ENCODE measurements at regions not wholly inside any gene's neighbourhood (a gene's known extent, or its start where the extent isn't known, plus 50 kb on each side); places are given as distances from the start of the nearest gene placed in this dataset.

- no peak overlapping the region for H3K9ac ChIP-seq (ENCODE audit: low read length)
- H3K4me3 ChIP-seq (ENCODE audit: insufficient read depth in 1 of 2, low read depth in 1 of 2, low read length in 2 of 2): no peak overlapping the region
- no peak for DNase-seq
- no peaks in the 10 kb centered on the region for H3K36me3 ChIP-seq (ENCODE audit: control insufficient read depth in 1 of 2, insufficient read depth in 2 of 2, low read depth in 1 of 2, low read length in 2 of 2)
- H3K4ac ChIP-seq (ENCODE audit: low read depth in 1 of 2, low read length in 2 of 2): no peak overlapping the region
- no peak overlapping the region for H3K27ac ChIP-seq (ENCODE audit: low read length, poor library complexity, severe bottlenecking)
- no peak overlapping the region for H3K23ac ChIP-seq (ENCODE audit: low read length in 2 of 2)
- no peaks in the 10 kb centered on the region for H3K9me3 ChIP-seq (ENCODE audit: control insufficient read depth, low read length)
- no peak overlapping the region for H4K91ac ChIP-seq (ENCODE audit: low read length)
- H2AK5ac ChIP-seq (ENCODE audit: low read length, severe bottlenecking): no peak overlapping the region
- H2BK120ac ChIP-seq (ENCODE audit: low read depth, low read length): no peak overlapping the region
- H3K18ac ChIP-seq (ENCODE audit: low read depth in 1 of 2, low read length in 2 of 2): no peak overlapping the region
- WGBS: 92% methylated on average over 1 of the region's 2 CpGs
- H3K79me1 ChIP-seq (replicated peaks; ENCODE audit: low read length, poor library complexity, severe bottlenecking): no peaks in the 10 kb centered on the region
- no peak overlapping the region for H4K8ac ChIP-seq (ENCODE audit: low read length)
- no peak overlapping the region for H2BK15ac ChIP-seq (ENCODE audit: low read depth, poor library complexity, severe bottlenecking)
- no peak overlapping the region for H2BK5ac ChIP-seq (ENCODE audit: low read depth, low read length, poor library complexity, severe bottlenecking)
- H3K27me3 ChIP-seq (ENCODE audit: control insufficient read depth in 1 of 2, insufficient read depth in 1 of 2, low read length in 2 of 2): no peaks in the 10 kb centered on the region
- no peak overlapping the region for H3K14ac ChIP-seq (ENCODE audit: low read length in 2 of 2)
- no peak overlapping the region for H2AFZ ChIP-seq (ENCODE audit: low read depth, low read length)
- H3K4me1 ChIP-seq (ENCODE audit: control insufficient read depth, insufficient read depth, low read depth, low read length): peaks cover 1% of the 10 kb centered on the region
- H2BK12ac ChIP-seq (ENCODE audit: low read length in 2 of 2): no peak overlapping the region
- no peak overlapping the region for H3K4me2 ChIP-seq (ENCODE audit: low read length, poor library complexity, severe bottlenecking)
Measured at GRCh38 chr4:112942997-112943396, 106.5 kb upstream of the ANK2 start.

GRCh38 chr4:112944006-112944405 is 105.4 kb upstream of the ANK2 start:
- no peak overlapping the region for H2BK120ac ChIP-seq (ENCODE audit: low read depth, low read length)
- no peak overlapping the region for H4K8ac ChIP-seq (ENCODE audit: low read length)

DNA sequence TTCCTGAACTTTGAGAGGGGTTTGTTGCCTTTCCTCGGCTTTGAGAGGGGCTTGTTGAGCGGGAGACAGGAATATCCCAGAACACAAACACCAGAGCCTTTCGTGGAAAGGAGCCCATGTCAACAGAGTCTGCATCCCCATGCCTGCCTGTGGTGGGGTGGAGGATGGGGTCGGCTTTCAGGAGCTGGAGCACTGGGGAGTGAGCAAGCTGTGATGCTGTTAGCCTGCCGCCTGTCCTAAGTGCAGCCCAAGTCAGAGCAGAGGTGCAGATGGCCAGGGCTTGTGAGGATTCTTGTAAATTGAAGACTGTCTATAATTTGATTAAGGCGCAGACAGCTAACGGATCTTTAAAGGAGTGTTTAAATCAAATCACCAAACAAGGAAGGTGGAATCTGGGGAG is 103.3 kb upstream of the ANK2 start:
- Histone ChIP-seq H2BK5ac (ENCODE audit: low read depth, low read length, poor library complexity, severe bottlenecking) (no peak overlapping the region), H3K4me2 (ENCODE audit: low read length, poor library complexity, severe bottlenecking) (no peak overlapping the region), H2AK5ac (ENCODE audit: low read length, severe bottlenecking) (no peak overlapping the region), H3K79me1 (replicated peaks; ENCODE audit: low read length, poor library complexity, severe bottlenecking) (no peaks in the 10 kb centered on the region), H3K18ac (ENCODE audit: low read depth in 1 of 2, low read length in 2 of 2) (no peak overlapping the region), H2BK12ac (ENCODE audit: low read length in 2 of 2) (no peak overlapping the region), H2BK15ac (ENCODE audit: low read depth, poor library complexity, severe bottlenecking) (no peak overlapping the region), H2AFZ (ENCODE audit: low read depth, low read length) (no peak overlapping the region), H3K36me3 (ENCODE audit: control insufficient read depth in 1 of 2, insufficient read depth in 2 of 2, low read depth in 1 of 2, low read length in 2 of 2) (no peaks in the 10 kb centered on the region), H3K4me1 (ENCODE audit: control insufficient read depth, insufficient read depth, low read depth, low read length) (peaks cover 1% of the 10 kb centered on the region), H3K14ac (ENCODE audit: low read length in 2 of 2) (no peak overlapping the region), H2BK120ac (ENCODE audit: low read depth, low read length) (no peak overlapping the region), H3K27ac (ENCODE audit: low read length, poor library complexity, severe bottlenecking) (no peak overlapping the region), H3K4me3 (ENCODE audit: insufficient read depth in 1 of 2, low read depth in 1 of 2, low read length in 2 of 2) (no peak overlapping the region), H3K9me3 (ENCODE audit: control insufficient read depth, low read length) (no peaks in the 10 kb centered on the region), H4K91ac (ENCODE audit: low read length) (no peak overlapping the region), H3K27me3 (ENCODE audit: control insufficient read depth in 1 of 2, insufficient read depth in 1 of 2, low read length in 2 of 2) (no peaks in the 10 kb centered on the region), H4K8ac (ENCODE audit: low read length) (no peak overlapping the region), H3K23ac (ENCODE audit: low read length in 2 of 2) (no peak overlapping the region), H3K9ac (ENCODE audit: low read length) (no peak overlapping the region), H3K4ac (ENCODE audit: low read depth in 1 of 2, low read length in 2 of 2) (no peak overlapping the region)
- 85% methylated on average over 7 of the region's 7 CpGs for WGBS
- no peak for DNase-seq

More at GRCh38 chr4:112944006-112944405, 105.4 kb upstream of the ANK2 start:
- DNase-seq: no peak
- Histone ChIP-seq H3K4me2 (ENCODE audit: low read length, poor library complexity, severe bottlenecking) (no peak overlapping the region), H3K79me1 (replicated peaks; ENCODE audit: low read length, poor library complexity, severe bottlenecking) (no peaks in the 10 kb centered on the region), H3K27me3 (ENCODE audit: control insufficient read depth in 1 of 2, insufficient read depth in 1 of 2, low read length in 2 of 2) (no peaks in the 10 kb centered on the region), H3K27ac (ENCODE audit: low read length, poor library complexity, severe bottlenecking) (no peak overlapping the region), H3K23ac (ENCODE audit: low read length in 2 of 2) (no peak overlapping the region), H3K9me3 (ENCODE audit: control insufficient read depth, low read length) (no peaks in the 10 kb centered on the region), H3K18ac (ENCODE audit: low read depth in 1 of 2, low read length in 2 of 2) (no peak overlapping the region), H3K14ac (ENCODE audit: low read length in 2 of 2) (no peak overlapping the region), H3K4ac (ENCODE audit: low read depth in 1 of 2, low read length in 2 of 2) (no peak overlapping the region), H4K91ac (ENCODE audit: low read length) (no peak overlapping the region), H2BK12ac (ENCODE audit: low read length in 2 of 2) (no peak overlapping the region), H2BK5ac (ENCODE audit: low read depth, low read length, poor library complexity, severe bottlenecking) (no peak overlapping the region), H2BK15ac (ENCODE audit: low read depth, poor library complexity, severe bottlenecking) (no peak overlapping the region), H3K4me3 (ENCODE audit: insufficient read depth in 1 of 2, low read depth in 1 of 2, low read length in 2 of 2) (no peak overlapping the region), H3K4me1 (ENCODE audit: control insufficient read depth, insufficient read depth, low read depth, low read length) (peaks cover 1% of the 10 kb centered on the region), H2AK5ac (ENCODE audit: low read length, severe bottlenecking) (no peak overlapping the region), H2AFZ (ENCODE audit: low read depth, low read length) (no peak overlapping the region), H3K9ac (ENCODE audit: low read length) (no peak overlapping the region), H3K36me3 (ENCODE audit: control insufficient read depth in 1 of 2, insufficient read depth in 2 of 2, low read depth in 1 of 2, low read length in 2 of 2) (no peaks in the 10 kb centered on the region)

GRCh38 chr4:112947616-112948015 is 101.8 kb upstream of the ANK2 start:
- Histone ChIP-seq H3K27me3 (ENCODE audit: control insufficient read depth in 1 of 2, insufficient read depth in 1 of 2, low read length in 2 of 2) (no peaks in the 10 kb centered on the region), H3K14ac (ENCODE audit: low read length in 2 of 2) (no peak overlapping the region), H3K4me3 (ENCODE audit: insufficient read depth in 1 of 2, low read depth in 1 of 2, low read length in 2 of 2) (no peak overlapping the region), H3K4ac (ENCODE audit: low read depth in 1 of 2, low read length in 2 of 2) (no peak overlapping the region), H3K18ac (ENCODE audit: low read depth in 1 of 2, low read length in 2 of 2) (no peak overlapping the region), H3K27ac (ENCODE audit: low read length, poor library complexity, severe bottlenecking) (no peak overlapping the region), H3K4me2 (ENCODE audit: low read length, poor library complexity, severe bottlenecking) (no peak overlapping the region), H2BK5ac (ENCODE audit: low read depth, low read length, poor library complexity, severe bottlenecking) (no peak overlapping the region), H3K23ac (ENCODE audit: low read length in 2 of 2) (no peak overlapping the region), H2BK12ac (ENCODE audit: low read length in 2 of 2) (no peak overlapping the region), H3K9ac (ENCODE audit: low read length) (no peak overlapping the region), H3K4me1 (ENCODE audit: control insufficient read depth, insufficient read depth, low read depth, low read length) (peaks cover 1% of the 10 kb centered on the region), H3K9me3 (ENCODE audit: control insufficient read depth, low read length) (no peaks in the 10 kb centered on the region), H3K36me3 (ENCODE audit: control insufficient read depth in 1 of 2, insufficient read depth in 2 of 2, low read depth in 1 of 2, low read length in 2 of 2) (no peaks in the 10 kb centered on the region), H2AFZ (ENCODE audit: low read depth, low read length) (no peak overlapping the region), H2AK5ac (ENCODE audit: low read length, severe bottlenecking) (no peak overlapping the region), H4K91ac (ENCODE audit: low read length) (no peak overlapping the region), H3K79me1 (replicated peaks; ENCODE audit: low read length, poor library complexity, severe bottlenecking) (no peaks in the 10 kb centered on the region), H2BK15ac (ENCODE audit: low read depth, poor library complexity, severe bottlenecking) (no peak overlapping the region), H2BK120ac (ENCODE audit: low read depth, low read length) (no peak overlapping the region), H4K8ac (ENCODE audit: low read length) (no peak overlapping the region)
- DNase-seq: no peak
- 89% methylated on average over 2 of the region's 2 CpGs for WGBS
